H1 (cell line): ENCODE measurements at regions not wholly inside any gene's neighbourhood (a gene's known extent, or its start where the extent isn't known, plus 50 kb on each side); places are given as distances from the start of the nearest gene placed in this dataset.

Experiments used
- CTCF ChIA-PET: fragments of 300-600 bp; sonication (Branson Sonifier 250); formaldehyde crosslinking; loops from one replicate; lab custom pipeline; 2021; ENCODE audit not compliant: partially characterized antibody; lab: Charles Lee
- POLR2A ChIA-PET: fragments of 300-600 bp; sonication (Branson Sonifier 250); formaldehyde crosslinking; loops from one replicate; lab custom pipeline; 2021; ENCODE audit warnings: inconsistent platforms; ENCODE audit not compliant: partially characterized antibody; lab: Charles Lee
- DNase-seq, 2 experiments: peaks; one replicate each; pipeline versions ENCODE4 v3.0.0 to v3.0.0-alpha.2; 2010 to 2022; ENCODE audit warnings: low spot score in 2 of 2, low read depth in 1 of 2, mixed read lengths in 1 of 2
- FAIRE-seq: peaks from 2 replicates; lab custom pipeline; 2011; peaks lifted over from hg19 to GRCh38; lab: Jason Lieb, UNC
- H2AFZ ChIP-seq: 2 replicates; pipeline ENCODE4 v1.8.1; 2012; ENCODE audit warnings: low read length, inconsistent platforms
- H2AK5ac ChIP-seq: 2 replicates; pipeline ENCODE4 v1.6.1; 2013; ENCODE audit warnings: low read depth, low read length
- H2BK120ac ChIP-seq: replicated peaks from 2 replicates; pipeline ENCODE3; 2013; ENCODE audit warnings: low read depth, low read length, inconsistent platforms
- H2BK12ac ChIP-seq: 2 replicates; pipeline ENCODE4 v1.6.1; 2013; ENCODE audit warnings: low read depth, low read length
- H2BK15ac ChIP-seq: 2 replicates; pipeline ENCODE4 v1.6.1; 2013; ENCODE audit warnings: low read length
- H2BK20ac ChIP-seq: 2 replicates; pipeline ENCODE4 v1.6.1; 2013; ENCODE audit warnings: low read length
- H2BK5ac ChIP-seq: 2 replicates; pipeline ENCODE4 v1.6.1; 2013; ENCODE audit warnings: low read depth, low read length
- H3K14ac ChIP-seq: 2 replicates; pipeline ENCODE4 v1.6.1; 2013; ENCODE audit warnings: inconsistent platforms; ENCODE audit not compliant: insufficient read length
- H3K18ac ChIP-seq: 2 replicates; pipeline ENCODE4 v1.6.1; 2013; ENCODE audit warnings: low read length; ENCODE audit errors: extremely low read depth
- H3K23ac ChIP-seq: 2 replicates; pipeline ENCODE4 v1.6.1; 2013; ENCODE audit warnings: inconsistent platforms; ENCODE audit not compliant: insufficient read length
- H3K23me2 ChIP-seq: 2 replicates; pipeline ENCODE4 v1.6.1; 2013; ENCODE audit warnings: low read depth, low read length
- H3K27ac ChIP-seq: 2 replicates; pipeline ENCODE4 v1.6.1; 2011; ENCODE audit warnings: low read depth, low read length, inconsistent platforms
- H3K27me3 ChIP-seq, 4 experiments: replicated peaks in 1 of 4; 1 replicate in 1 of 4; 2 replicates in 3 of 4; pipeline versions ENCODE4 v1.6.1 to v1.8.1; 2011 to 2013; ENCODE audit warnings: low read length in 3 of 4, mild to moderate bottlenecking in 3 of 4, inconsistent platforms in 2 of 4, mixed read lengths in 2 of 4, moderate library complexity in 1 of 4; ENCODE audit not compliant: control insufficient read depth in 3 of 4, insufficient read depth in 3 of 4; ENCODE audit errors: extremely low read depth in 1 of 4
- H3K36me3 ChIP-seq, 4 experiments: 2 replicates each; pipeline versions ENCODE4 v1.6.1 to v1.8.1; 2011 to 2013; ENCODE audit warnings: mild to moderate bottlenecking in 4 of 4, low read length in 3 of 4, moderate library complexity in 2 of 4, control low read depth in 1 of 4, inconsistent platforms in 1 of 4; ENCODE audit not compliant: insufficient read depth in 4 of 4, control insufficient read depth in 2 of 4
- H3K4ac ChIP-seq: replicated peaks from 2 replicates; pipeline ENCODE3; 2013; ENCODE audit warnings: low read length, low read depth, mixed read lengths, inconsistent platforms; ENCODE audit not compliant: insufficient read length
- H3K4me1 ChIP-seq, 4 experiments: replicated peaks in 1 of 4; 1 replicate in 1 of 4; 2 replicates in 3 of 4; pipeline versions ENCODE4 v1.6.1 to v1.8.1; 2011 to 2013; ENCODE audit warnings: low read length in 3 of 4, inconsistent platforms in 2 of 4, mixed read lengths in 1 of 4; ENCODE audit not compliant: insufficient read depth in 4 of 4, control insufficient read depth in 3 of 4
- H3K4me2 ChIP-seq, 2 experiments: 2 replicates each; pipeline versions ENCODE4 v1.6.1 to v1.8.1; 2011 to 2013; ENCODE audit warnings: low read depth in 2 of 2, low read length in 2 of 2, control low read depth in 1 of 2, inconsistent platforms in 1 of 2, mild to moderate bottlenecking in 1 of 2; ENCODE audit not compliant: insufficient read depth in 1 of 2
- H3K4me3 ChIP-seq, 4 experiments: fragments of 200-600, 300-600 bp in 1 of 4; sonication (generic), shearing (Covaris generic), sonication (Bioruptor Twin) in 1 of 4; 2 replicates each; pipeline versions ENCODE4 v1.5.1 to v1.8.1; 2011 to 2016; ENCODE audit warnings: low read length in 4 of 4, low read depth in 3 of 4, control low read depth in 2 of 4, inconsistent platforms in 2 of 4, mild to moderate bottlenecking in 2 of 4, mixed read lengths in 1 of 4, moderate library complexity in 1 of 4; ENCODE audit not compliant: insufficient read depth in 2 of 4; ENCODE audit errors: extremely low read depth in 1 of 4
- H3K56ac ChIP-seq: replicated peaks from 2 replicates; pipeline ENCODE3; 2013; ENCODE audit warnings: low read depth, mild to moderate bottlenecking, mixed read lengths, low read length, inconsistent platforms; ENCODE audit not compliant: insufficient read length
- H3K79me1 ChIP-seq: 2 replicates; pipeline ENCODE4 v1.6.1; 2013; ENCODE audit warnings: low read depth, low read length, control low read depth
- H3K79me2 ChIP-seq, 2 experiments: 2 replicates each; pipeline versions ENCODE4 v1.6.1 to v1.8.1; 2012 to 2013; ENCODE audit warnings: low read length in 2 of 2, mild to moderate bottlenecking in 2 of 2, inconsistent platforms in 1 of 2; ENCODE audit not compliant: insufficient read depth in 2 of 2, control insufficient read depth in 1 of 2
- H3K9ac ChIP-seq, 4 experiments: replicated peaks in 1 of 4; 1 replicate in 1 of 4; 2 replicates in 3 of 4; pipeline versions ENCODE4 v1.6.1 to v1.8.1; 2011 to 2013; ENCODE audit warnings: low read depth in 3 of 4, low read length in 3 of 4, control low read depth in 2 of 4, mild to moderate bottlenecking in 2 of 4, moderate library complexity in 2 of 4, inconsistent platforms in 1 of 4; ENCODE audit errors: extremely low read depth in 1 of 4
- H3K9me3 ChIP-seq, 2 experiments: 2 replicates each; pipeline versions ENCODE4 v1.6.1 to v1.8.1; 2012 to 2013; ENCODE audit warnings: mild to moderate bottlenecking in 2 of 2, moderate library complexity in 2 of 2, control low read depth in 1 of 2, inconsistent platforms in 1 of 2, low read depth in 1 of 2, low read length in 1 of 2, mixed read lengths in 1 of 2; ENCODE audit not compliant: insufficient read depth in 2 of 2
- H4K20me1 ChIP-seq, 2 experiments: replicated peaks in 1 of 2; 2 replicates each; pipeline versions ENCODE3 to v1.8.1; 2011 to 2013; ENCODE audit warnings: inconsistent platforms in 2 of 2, low read length in 2 of 2, mild to moderate bottlenecking in 1 of 2; ENCODE audit not compliant: insufficient read depth in 2 of 2, control insufficient read depth in 1 of 2
- H4K5ac ChIP-seq: 2 replicates; pipeline ENCODE4 v1.6.1; 2013; ENCODE audit warnings: low read length, low read depth, mixed read lengths, inconsistent platforms; ENCODE audit not compliant: insufficient read length
- H4K8ac ChIP-seq: 2 replicates; pipeline ENCODE4 v1.8.0; 2013; ENCODE audit warnings: mild to moderate bottlenecking, moderate library complexity, low read length, inconsistent platforms; ENCODE audit not compliant: insufficient read depth; ENCODE audit errors: extremely low read depth
- H4K91ac ChIP-seq: replicated peaks from 2 replicates; pipeline ENCODE3; 2013; ENCODE audit warnings: low read length, mixed read lengths, inconsistent platforms; ENCODE audit not compliant: insufficient read length
- POU5F1 ChIP-seq: IDR thresholded peaks from 2 replicates; pipeline ENCODE4 v1.6.1; 2011; ENCODE audit warnings: low read depth, mild to moderate bottlenecking, low read length, moderate library complexity
- RFX5 ChIP-seq: IDR thresholded peaks from 2 replicates; pipeline ENCODE4 v1.6.1; 2011; ENCODE audit warnings: low read depth, low read length, improper control_type of control experiment, borderline replicate concordance
- RNF2 ChIP-seq: fragments of 200-900, 300-1000 bp; sonication (generic); IDR thresholded peaks from 2 replicates; pipeline ENCODE4 v1.7.1; 2016; ENCODE audit warnings: borderline replicate concordance, low read depth, mild to moderate bottlenecking, antibody characterized with exemption, low read length; ENCODE audit not compliant: poor library complexity, severe bottlenecking; ENCODE audit errors: missing control alignments
- TAF1 ChIP-seq: IDR thresholded peaks from 2 replicates; pipeline ENCODE4 v1.6.1; 2011; ENCODE audit warnings: mild to moderate bottlenecking, low read depth, low read length
- WGBS, 2 experiments: shearing (Covaris generic) in 1 of 2; methylation state at CpG; one replicate each; pipeline versions ENCODE4 v1.1.6 to v1.1.7; 2013 to 2015; ENCODE audit warnings: low lambda C conversion rate in 2 of 2, mixed read lengths in 2 of 2, inconsistent platforms in 1 of 2, low coverage in 1 of 2, missing lambda C conversion rate in 1 of 2; ENCODE audit not compliant: insufficient replicate concordance in 2 of 2, insufficient coverage in 1 of 2, insufficient read length in 1 of 2; ENCODE audit errors: extremely low coverage in 1 of 2, missing lambda C conversion rate in 1 of 2; 5-methylcytosine and 5-hydroxymethylcytosine counted together
- TF ChIP-seq, protein P1 (sequence below), 3 experiments: IDR thresholded peaks; 1 replicate in 2 of 3; 2 replicates in 1 of 3; pipeline versions ENCODE4 v1.5.1 to v1.6.1; 2011; ENCODE audit warnings: low read length in 3 of 3, mild to moderate bottlenecking in 3 of 3, inconsistent platforms in 2 of 3, low read depth in 1 of 3, moderate library complexity in 1 of 3; ENCODE audit not compliant: insufficient read depth in 1 of 3; ENCODE audit errors: control extremely low read depth in 1 of 3

DNA sequence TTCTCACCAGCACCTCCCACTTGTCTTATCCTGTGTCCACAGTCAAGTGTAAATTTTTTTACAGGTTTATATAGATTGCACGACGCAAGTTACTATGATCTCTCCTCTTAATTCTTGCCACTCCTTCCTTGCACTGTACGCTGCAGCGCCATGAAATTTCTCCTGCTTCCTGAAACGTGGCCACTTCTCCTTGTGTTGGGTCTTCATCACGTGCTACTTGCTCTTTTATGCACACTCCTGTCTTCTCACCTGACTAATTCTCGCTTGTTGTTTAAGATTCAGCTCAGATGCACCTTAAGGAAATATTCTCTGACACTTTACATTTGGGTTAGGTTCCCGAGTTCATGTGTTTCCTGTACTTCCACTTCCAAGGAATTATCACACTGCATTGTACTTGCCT, 76.5 kb upstream of the ODAD2 start:
- no peak overlapping the region for H3K4me2 ChIP-seq
- H2BK15ac ChIP-seq, result no peak overlapping the region
- POLR2A ChIA-PET, result no interaction called here
- TF ChIP-seq TAF1 (no peak), POU5F1 (no peak), RFX5 (no peak), RNF2 (no peak)
- TF ChIP-seq, protein P1, sequence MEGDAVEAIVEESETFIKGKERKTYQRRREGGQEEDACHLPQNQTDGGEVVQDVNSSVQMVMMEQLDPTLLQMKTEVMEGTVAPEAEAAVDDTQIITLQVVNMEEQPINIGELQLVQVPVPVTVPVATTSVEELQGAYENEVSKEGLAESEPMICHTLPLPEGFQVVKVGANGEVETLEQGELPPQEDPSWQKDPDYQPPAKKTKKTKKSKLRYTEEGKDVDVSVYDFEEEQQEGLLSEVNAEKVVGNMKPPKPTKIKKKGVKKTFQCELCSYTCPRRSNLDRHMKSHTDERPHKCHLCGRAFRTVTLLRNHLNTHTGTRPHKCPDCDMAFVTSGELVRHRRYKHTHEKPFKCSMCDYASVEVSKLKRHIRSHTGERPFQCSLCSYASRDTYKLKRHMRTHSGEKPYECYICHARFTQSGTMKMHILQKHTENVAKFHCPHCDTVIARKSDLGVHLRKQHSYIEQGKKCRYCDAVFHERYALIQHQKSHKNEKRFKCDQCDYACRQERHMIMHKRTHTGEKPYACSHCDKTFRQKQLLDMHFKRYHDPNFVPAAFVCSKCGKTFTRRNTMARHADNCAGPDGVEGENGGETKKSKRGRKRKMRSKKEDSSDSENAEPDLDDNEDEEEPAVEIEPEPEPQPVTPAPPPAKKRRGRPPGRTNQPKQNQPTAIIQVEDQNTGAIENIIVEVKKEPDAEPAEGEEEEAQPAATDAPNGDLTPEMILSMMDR (IDR thresholded peaks at IDR 0.05; ENCODE audit: control extremely low read depth in 1 of 3, insufficient read depth in 1 of 3, low read depth in 1 of 3, low read length in 3 of 3), result no peak
- no peaks in the 10 kb centered on the region for H4K20me1 ChIP-seq
- H3K79me1 ChIP-seq, result no peaks in the 10 kb centered on the region
- H4K91ac ChIP-seq, result no peak overlapping the region
- H3K23me2 ChIP-seq, result no peaks in the 10 kb centered on the region
- H2BK120ac ChIP-seq, result no peak overlapping the region
- WGBS, 2 experiments, result 97% methylated on average over 8 of the region's 8 CpGs; no CpG with 5 or more reads in 1 of the 2 experiments
- DNase-seq (no peak), FAIRE-seq (no peak)
- H3K27ac ChIP-seq, result no peak overlapping the region
- H3K27me3 ChIP-seq, result no peaks in the 10 kb centered on the region
- CTCF ChIA-PET, result no interaction called here
- H3K18ac ChIP-seq, result no peak overlapping the region
- no peaks in the 10 kb centered on the region; a peak in 1 of 8 replicates for H3K36me3 ChIP-seq
- no peak overlapping the region for H2BK5ac ChIP-seq
- no peak overlapping the region for H4K5ac ChIP-seq
- H3K14ac ChIP-seq, result no peak overlapping the region
- no peak overlapping the region for H2AK5ac ChIP-seq
- no peak overlapping the region for H3K4ac ChIP-seq
- no peaks in the 10 kb centered on the region for H3K4me1 ChIP-seq
- no peak overlapping the region for H4K8ac ChIP-seq
- H2AFZ ChIP-seq, result no peak overlapping the region
- no peak overlapping the region for H3K4me3 ChIP-seq
- H3K9me3 ChIP-seq, result peaks cover 3 to 8% of the 10 kb centered on the region in 2 experiments; a peak in 2 of 4 replicates
- H3K9ac ChIP-seq, result no peak overlapping the region
- H3K79me2 ChIP-seq, result no peaks in the 10 kb centered on the region
- no peak overlapping the region for H3K23ac ChIP-seq
- H3K56ac ChIP-seq, result no peak overlapping the region
- H2BK12ac ChIP-seq, result no peak overlapping the region
- no peak overlapping the region for H2BK20ac ChIP-seq
